ENCODE measurements at regions not wholly inside any gene's neighbourhood (a gene's known extent, or its start where the extent isn't known, plus 50 kb on each side); places are given as distances from the start of the nearest gene placed in this dataset.
"Not testable (repeated sequence)": the region's sequence is repeated elsewhere in the genome, so short reads cannot be mapped to it uniquely, and the experiment has no call there.

DNA sequence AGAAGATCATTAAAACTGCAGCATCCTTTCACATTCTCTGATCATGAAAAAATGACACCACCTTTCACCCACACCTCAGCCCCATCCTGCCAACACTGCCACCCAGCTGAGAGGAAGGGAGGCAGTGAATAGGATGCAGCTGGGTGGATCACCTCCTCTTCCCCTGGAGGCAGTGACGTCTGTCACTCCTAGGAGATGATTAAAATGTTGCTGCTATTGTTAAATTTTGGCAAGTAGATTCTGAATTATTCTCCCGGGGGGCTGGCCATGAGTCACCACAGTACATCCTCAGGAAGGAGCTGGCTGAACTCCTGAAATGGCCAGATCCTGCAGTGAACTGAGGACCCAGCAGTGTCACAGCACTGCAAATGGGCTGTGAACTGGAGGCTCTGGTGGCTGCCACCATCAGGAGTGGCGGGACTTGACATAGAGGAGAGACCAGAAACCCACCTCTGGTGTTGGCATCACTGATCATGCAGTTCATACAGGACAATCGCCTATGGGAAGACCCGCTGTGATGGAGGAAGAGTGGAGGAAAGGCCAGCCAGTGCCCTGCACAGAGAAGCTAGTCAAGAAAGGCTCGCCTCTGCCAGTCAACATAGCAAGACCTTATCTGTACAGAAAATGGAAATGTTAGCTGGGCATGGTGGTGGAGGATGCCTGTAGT lies 199.1 kb downstream of the FAM43A start:
- no peak for DNase-seq
- Mint-ChIP-seq H3K27ac (no peak overlapping the region), H3K36me3 (peaks cover 0 to 32% (median 4%) of the 10 kb centered on the region in 3 donors), H3K4me1 (peaks cover 0 to 5% (median 4%) of the 10 kb centered on the region in 3 donors), H3K4me3 (no peak overlapping the region), H3K27me3 (peaks cover 11 to 17% of the 10 kb centered on the region in 2 donors), H3K9me3 (peaks cover 0 to 38% (median 32%) of the 10 kb centered on the region in 5 donors)
- CTCF ChIA-PET, result no interaction called here
- Histone ChIP-seq H3K27me3 (ENCODE audit: insufficient read depth, low read length, poor library complexity, severe bottlenecking) (no peaks in the 10 kb centered on the region), H3K27ac (ENCODE audit: low read depth, low read length) (no peak overlapping the region), H3K4me1 (ENCODE audit: insufficient read depth, low read length) (no peaks in the 10 kb centered on the region), H3K9me3 (ENCODE audit: low read length) (peaks cover 13% of the 10 kb centered on the region), H3K36me3 (ENCODE audit: insufficient read depth, low read length) (no peaks in the 10 kb centered on the region), H3K4me3 (ENCODE audit: low read length) (no peak overlapping the region)
- POLR2A ChIA-PET, result no interaction called here

DNA sequence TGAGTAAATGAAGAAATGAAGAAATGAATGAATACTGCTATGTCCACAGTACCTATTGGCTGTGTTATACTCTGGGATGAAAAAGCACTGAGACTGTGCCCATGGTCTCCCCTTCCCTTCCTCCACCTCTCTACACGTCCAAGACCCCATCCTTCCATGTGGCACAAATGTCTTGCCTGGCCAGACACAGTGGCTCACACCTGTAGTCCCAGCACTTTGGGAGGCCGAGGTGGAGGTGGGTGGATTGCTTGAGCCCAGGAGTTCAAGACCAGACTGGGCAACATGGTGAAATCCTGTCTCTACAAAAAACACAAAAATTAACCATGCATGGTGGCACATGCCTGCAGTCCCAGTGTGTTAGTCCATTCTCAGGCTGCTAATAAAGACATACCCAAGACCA lies 200.1 kb downstream of the FAM43A start:
- no peaks in the 10 kb centered on the region for H3K36me3 ChIP-seq (ENCODE audit: insufficient read depth, low read length)
- POLR2A ChIA-PET, result no interaction called here
- Mint-ChIP-seq H3K9me3 (peaks cover 0 to 38% (median 32%) of the 10 kb centered on the region in 5 donors), H3K4me1 (no peaks in the 10 kb centered on the region), H3K27ac (peak overlapping the region in 1 of 8 donors; percentile 47), H3K36me3 (peaks cover 0 to 32% (median 4%) of the 10 kb centered on the region in 3 donors), H3K27me3 (peaks cover 11 to 17% of the 10 kb centered on the region in 2 donors), H3K4me3 (no peak overlapping the region)
- no peak overlapping the region for H3K27ac ChIP-seq (ENCODE audit: low read depth, low read length)
- H3K27me3 ChIP-seq (ENCODE audit: insufficient read depth, low read length, poor library complexity, severe bottlenecking), result no peaks in the 10 kb centered on the region
- H3K4me1 ChIP-seq (ENCODE audit: insufficient read depth, low read length), result no peaks in the 10 kb centered on the region
- peaks cover 13% of the 10 kb centered on the region for H3K9me3 ChIP-seq (ENCODE audit: low read length)
- DNase-seq, result no peak
- no peak overlapping the region for H3K4me3 ChIP-seq (ENCODE audit: low read length)
- CTCF ChIA-PET, result no interaction called here

DNA sequence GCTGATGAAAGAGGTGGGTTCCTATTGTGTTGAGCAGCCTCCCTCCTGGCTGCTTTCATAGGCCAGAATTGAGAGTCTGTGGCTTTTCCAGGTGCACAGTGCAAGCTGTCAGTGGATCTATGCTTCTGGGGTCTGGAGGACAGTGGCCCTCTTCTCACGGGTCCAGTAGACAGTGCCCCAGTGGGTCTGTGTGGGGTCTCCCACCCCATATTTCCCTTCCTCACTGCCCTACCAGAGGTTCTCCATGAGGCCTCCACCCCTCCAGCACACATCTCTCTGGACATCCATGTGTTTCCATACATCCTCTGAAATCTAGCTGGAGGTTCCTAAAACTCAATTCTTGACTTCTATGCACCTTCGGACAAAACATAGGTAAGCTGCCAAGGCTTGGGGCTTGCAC lies 201.2 kb downstream of the FAM43A start:
- Mint-ChIP-seq H3K4me3 (no peak overlapping the region), H3K9me3 (peaks cover 0 to 38% (median 32%) of the 10 kb centered on the region in 5 donors), H3K27me3 (peaks cover 10 to 15% of the 10 kb centered on the region in 2 donors), H3K36me3 (peaks cover 0 to 30% (median 4%) of the 10 kb centered on the region in 3 donors), H3K27ac (no peak overlapping the region), H3K4me1 (no peaks in the 10 kb centered on the region)
- no peaks in the 10 kb centered on the region for H3K36me3 ChIP-seq (ENCODE audit: insufficient read depth, low read length)
- DNase-seq, result no peak
- no peak overlapping the region for H3K4me3 ChIP-seq (ENCODE audit: low read length)
- H3K27ac ChIP-seq (ENCODE audit: low read depth, low read length), result no peak overlapping the region
- no peaks in the 10 kb centered on the region for H3K4me1 ChIP-seq (ENCODE audit: insufficient read depth, low read length)
- H3K27me3 ChIP-seq (ENCODE audit: insufficient read depth, low read length, poor library complexity, severe bottlenecking), result no peaks in the 10 kb centered on the region
- POLR2A ChIA-PET, result no interaction called here
- peaks cover 13% of the 10 kb centered on the region for H3K9me3 ChIP-seq (ENCODE audit: low read length)
- CTCF ChIA-PET, result no interaction called here

DNA sequence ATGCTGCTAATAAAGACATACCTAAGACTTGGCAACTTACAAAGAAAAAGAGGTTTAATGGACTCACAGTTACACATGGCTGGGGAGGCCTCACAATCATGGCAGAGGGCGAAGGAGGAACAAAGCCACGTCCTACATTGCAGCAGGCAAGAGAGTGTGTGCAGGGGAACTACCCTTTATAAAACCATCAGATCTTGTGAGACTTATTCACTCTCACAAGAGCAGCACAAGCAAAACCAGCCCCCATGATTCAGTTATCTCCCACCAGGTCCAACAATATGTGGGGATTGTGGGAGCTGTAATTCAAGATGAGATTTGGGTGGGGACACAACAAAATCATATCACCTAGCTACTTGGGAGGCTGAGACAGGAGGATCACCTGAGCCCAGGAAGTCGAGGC lies 202.4 kb downstream of the FAM43A start:
- CTCF ChIA-PET; H3K27me3 ChIP-seq (ENCODE audit: insufficient read depth, low read length, poor library complexity, severe bottlenecking); H3K27ac Mint-ChIP-seq; H3K27ac ChIP-seq (ENCODE audit: low read depth, low read length); H3K4me1 ChIP-seq (ENCODE audit: insufficient read depth, low read length); POLR2A ChIA-PET; H3K4me3 Mint-ChIP-seq; H3K4me3 ChIP-seq (ENCODE audit: low read length); H3K4me1 Mint-ChIP-seq; DNase-seq; H3K36me3 ChIP-seq (ENCODE audit: insufficient read depth, low read length): not testable (repeated sequence)
- Mint-ChIP-seq H3K27me3 (peaks cover 7 to 11% of the 10 kb centered on the region in 2 donors), H3K9me3 (peaks cover 0 to 36% (median 35%) of the 10 kb centered on the region in 5 donors), H3K36me3 (peaks cover 0 to 26% (median 4%) of the 10 kb centered on the region in 3 donors)
- H3K9me3 ChIP-seq (ENCODE audit: low read length), result peaks cover 13% of the 10 kb centered on the region

DNA sequence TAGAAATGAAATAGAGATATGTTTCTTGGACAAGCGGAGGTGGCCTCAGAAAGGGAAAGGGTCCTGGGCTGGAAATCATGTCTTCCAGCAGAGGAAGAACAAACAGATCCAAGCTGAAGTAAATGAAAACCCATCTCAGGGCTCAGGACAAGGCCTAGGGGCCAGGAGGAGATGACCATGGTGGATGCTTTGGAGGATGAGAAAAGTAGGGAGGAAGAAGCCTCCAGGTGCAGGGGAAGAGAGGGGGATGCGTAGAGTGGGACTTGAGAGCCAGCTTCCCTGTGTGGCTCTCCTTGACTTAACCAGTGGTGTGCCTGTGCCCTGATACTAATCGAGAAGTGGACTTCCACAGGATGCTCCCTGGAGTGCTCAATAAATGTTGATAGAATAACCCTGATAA lies 203.2 kb downstream of the FAM43A start:
- Histone ChIP-seq H3K4me1 (ENCODE audit: insufficient read depth, low read length) (no peaks in the 10 kb centered on the region), H3K36me3 (ENCODE audit: insufficient read depth, low read length) (no peaks in the 10 kb centered on the region), H3K4me3 (ENCODE audit: low read length) (no peak overlapping the region), H3K9me3 (ENCODE audit: low read length) (peaks cover 9% of the 10 kb centered on the region), H3K27ac (ENCODE audit: low read depth, low read length) (no peak overlapping the region), H3K27me3 (ENCODE audit: insufficient read depth, low read length, poor library complexity, severe bottlenecking) (no peaks in the 10 kb centered on the region)
- Mint-ChIP-seq H3K27me3 (peaks cover 3 to 8% of the 10 kb centered on the region in 2 donors), H3K4me3 (no peak overlapping the region), H3K9me3 (peaks cover 0 to 31% (median 26%) of the 10 kb centered on the region in 5 donors), H3K4me1 (no peaks in the 10 kb centered on the region), H3K36me3 (peaks cover 0 to 23% (median under 1%) of the 10 kb centered on the region in 3 donors), H3K27ac (no peak overlapping the region)
- ChIA-PET POLR2A (no interaction called here), CTCF (no interaction called here)
- no peak for DNase-seq

DNA sequence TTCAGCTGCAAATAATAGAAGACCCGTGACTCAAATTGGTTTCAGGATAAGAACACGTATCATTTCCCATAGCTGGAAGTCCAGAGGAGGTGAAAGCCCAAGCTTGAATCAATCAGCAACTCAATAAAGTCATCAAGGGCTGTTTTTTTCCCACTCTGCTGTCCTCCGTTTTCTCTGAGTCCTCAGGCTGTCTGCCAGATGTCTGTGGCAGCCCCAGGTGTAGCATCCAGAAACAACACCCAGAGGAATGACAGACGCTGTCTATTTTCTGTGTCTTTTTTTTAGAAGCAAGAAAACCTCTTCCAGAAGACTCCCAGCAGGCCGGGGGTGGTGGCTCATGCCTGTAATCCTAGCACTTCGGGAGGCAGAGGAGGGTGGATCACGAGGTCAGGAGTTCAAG lies 204.4 kb downstream of the FAM43A start:
- DNase-seq, result no peak
- no peak overlapping the region for H3K27ac ChIP-seq (ENCODE audit: low read depth, low read length)
- ChIA-PET POLR2A (no interaction called here), CTCF (no interaction called here)
- peaks cover 4% of the 10 kb centered on the region for H3K9me3 ChIP-seq (ENCODE audit: low read length)
- H3K27me3 ChIP-seq (ENCODE audit: insufficient read depth, low read length, poor library complexity, severe bottlenecking), result no peaks in the 10 kb centered on the region
- Mint-ChIP-seq H3K4me3 (no peak overlapping the region), H3K27ac (no peak overlapping the region), H3K9me3 (peaks cover 5 to 29% (median 20%) of the 10 kb centered on the region in 5 donors), H3K27me3 (peaks cover 1 to 6% of the 10 kb centered on the region in 2 donors), H3K36me3 (peaks cover 0 to 21% (median 0%) of the 10 kb centered on the region in 3 donors), H3K4me1 (no peaks in the 10 kb centered on the region)
- no peaks in the 10 kb centered on the region for H3K4me1 ChIP-seq (ENCODE audit: insufficient read depth, low read length)
- H3K4me3 ChIP-seq (ENCODE audit: low read length), result no peak overlapping the region
- H3K36me3 ChIP-seq (ENCODE audit: insufficient read depth, low read length), result no peaks in the 10 kb centered on the region

DNA sequence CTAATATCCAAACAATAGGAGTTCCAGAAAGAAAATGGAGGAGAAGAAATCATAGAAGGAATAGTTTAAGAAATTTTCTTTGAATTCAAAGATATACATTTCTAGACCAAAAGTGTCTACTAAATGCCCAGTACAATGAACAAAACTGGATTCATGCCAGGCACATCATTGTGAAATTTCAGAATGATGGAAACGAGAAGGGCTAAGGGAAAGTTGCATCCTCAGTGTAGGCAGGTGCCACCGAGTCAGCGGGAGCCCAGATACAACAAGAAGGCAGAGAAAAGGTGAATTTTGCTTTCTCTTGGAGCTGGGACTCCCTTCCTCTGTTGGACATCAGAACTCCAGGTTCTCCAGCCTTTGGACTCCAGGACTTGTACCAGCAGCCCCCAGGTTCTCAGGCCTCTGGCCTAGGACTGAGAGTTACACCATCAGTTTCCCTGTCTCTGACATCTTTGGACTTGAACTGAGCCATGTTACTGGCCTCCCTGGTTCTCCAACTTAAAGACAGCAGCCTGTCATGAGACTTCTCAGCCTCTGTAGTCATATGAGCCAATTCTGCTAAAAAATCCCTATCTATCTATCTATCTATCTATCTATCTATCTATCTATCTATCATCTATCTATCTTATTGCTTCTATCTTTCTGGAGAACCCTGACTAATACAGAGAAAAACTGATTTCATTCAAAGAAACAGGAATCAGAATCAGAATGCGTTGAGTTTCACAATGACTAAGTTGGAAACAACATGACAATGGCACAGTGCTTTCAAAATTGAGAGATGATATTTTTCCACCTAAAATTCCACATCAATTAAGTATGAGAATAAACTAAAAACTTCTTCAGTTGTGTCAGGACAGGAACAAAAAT lies 207.7 kb downstream of the FAM43A start:
- Mint-ChIP-seq H3K27me3 (peaks cover 4 to 10% of the 10 kb centered on the region in 2 donors), H3K4me1 (no peaks in the 10 kb centered on the region), H3K27ac (no peak overlapping the region), H3K36me3 (peaks cover 0 to 7% (median 0%) of the 10 kb centered on the region in 3 donors), H3K4me3 (no peak overlapping the region), H3K9me3 (peaks cover 8 to 19% (median 16%) of the 10 kb centered on the region in 5 donors)
- Histone ChIP-seq H3K27ac (ENCODE audit: low read depth, low read length) (no peak overlapping the region), H3K4me3 (ENCODE audit: low read length) (no peak overlapping the region), H3K27me3 (ENCODE audit: insufficient read depth, low read length, poor library complexity, severe bottlenecking) (no peaks in the 10 kb centered on the region), H3K9me3 (ENCODE audit: low read length) (peaks cover 4% of the 10 kb centered on the region), H3K36me3 (ENCODE audit: insufficient read depth, low read length) (no peaks in the 10 kb centered on the region), H3K4me1 (ENCODE audit: insufficient read depth, low read length) (no peaks in the 10 kb centered on the region)
- ChIA-PET CTCF (no interaction called here), POLR2A (no interaction called here)
- no peak for DNase-seq

DNA sequence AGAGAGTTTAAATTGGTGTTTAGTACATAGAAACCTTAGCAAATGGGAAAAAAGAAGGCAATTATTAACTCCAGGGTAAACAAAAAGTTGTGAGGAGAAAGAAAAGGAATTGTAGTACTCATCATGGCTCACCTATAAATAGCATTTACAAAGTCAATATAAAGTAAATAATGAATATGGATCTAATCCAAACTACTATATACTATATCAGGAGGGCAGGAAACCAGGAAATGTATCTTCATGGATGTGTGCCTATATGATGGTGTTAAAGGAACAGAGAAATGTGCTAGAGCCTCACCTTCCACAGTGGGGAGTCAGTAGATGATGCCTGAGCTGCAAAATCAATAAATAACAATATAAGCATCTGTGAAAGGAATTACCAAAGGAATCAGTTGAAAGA lies 208.9 kb downstream of the FAM43A start:
- Histone ChIP-seq H3K27ac (ENCODE audit: low read depth, low read length) (no peak overlapping the region), H3K9me3 (ENCODE audit: low read length) (peaks cover 4% of the 10 kb centered on the region), H3K27me3 (ENCODE audit: insufficient read depth, low read length, poor library complexity, severe bottlenecking) (no peaks in the 10 kb centered on the region), H3K36me3 (ENCODE audit: insufficient read depth, low read length) (no peaks in the 10 kb centered on the region), H3K4me3 (ENCODE audit: low read length) (no peak overlapping the region), H3K4me1 (ENCODE audit: insufficient read depth, low read length) (no peaks in the 10 kb centered on the region)
- peaks cover 7 to 14% of the 10 kb centered on the region in 2 donors for H3K27me3 Mint-ChIP-seq
- CTCF ChIA-PET, result no interaction called here
- no peak for DNase-seq
- peaks cover 11 to 24% (median 21%) of the 10 kb centered on the region in 5 donors for H3K9me3 Mint-ChIP-seq
- H3K4me1 Mint-ChIP-seq, result no peaks in the 10 kb centered on the region
- POLR2A ChIA-PET, result no interaction called here
- no peak overlapping the region for H3K27ac Mint-ChIP-seq
- H3K4me3 Mint-ChIP-seq, result no peak overlapping the region
- H3K36me3 Mint-ChIP-seq, result peaks cover 0 to 18% (median 0%) of the 10 kb centered on the region in 3 donors

All from CD8-positive, alpha-beta memory T cell (primary cell).